Kidney epithelial cell (primary cell): ENCODE measurements at regions not wholly inside any gene's neighbourhood (a gene's known extent, or its start where the extent isn't known, plus 50 kb on each side); places are given as distances from the start of the nearest gene placed in this dataset.
"Not testable (repeated sequence)": the region's sequence is repeated elsewhere in the genome, so short reads cannot be mapped to it uniquely, and the experiment has no call there.

ENCODE experiments used
- DNase-seq: peaks from one replicate; pipeline ENCODE4 v3.0.0-alpha.2; 2010; ENCODE audit warnings: low read depth
- H3K27me3 ChIP-seq: 2 replicates; pipeline ENCODE4 v1.6.0; 2011; ENCODE audit warnings: low read length; ENCODE audit not compliant: control insufficient read depth, insufficient read depth
- H3K36me3 ChIP-seq: 2 replicates; pipeline ENCODE4 v1.5.1; 2011; ENCODE audit warnings: low read length; ENCODE audit not compliant: control insufficient read depth, insufficient read depth
- H3K4me3 ChIP-seq: 2 replicates; pipeline ENCODE4 v1.5.1; 2011; ENCODE audit warnings: low read depth, mild to moderate bottlenecking, control low read depth, low read length
- TF ChIP-seq, protein P1 (sequence below): IDR thresholded peaks from 2 replicates; pipeline ENCODE4 v1.5.1; 2011; ENCODE audit warnings: mild to moderate bottlenecking, moderate library complexity, low read length, control low read depth, inconsistent platforms; ENCODE audit not compliant: insufficient read depth, poor library complexity, severe bottlenecking

DNA sequence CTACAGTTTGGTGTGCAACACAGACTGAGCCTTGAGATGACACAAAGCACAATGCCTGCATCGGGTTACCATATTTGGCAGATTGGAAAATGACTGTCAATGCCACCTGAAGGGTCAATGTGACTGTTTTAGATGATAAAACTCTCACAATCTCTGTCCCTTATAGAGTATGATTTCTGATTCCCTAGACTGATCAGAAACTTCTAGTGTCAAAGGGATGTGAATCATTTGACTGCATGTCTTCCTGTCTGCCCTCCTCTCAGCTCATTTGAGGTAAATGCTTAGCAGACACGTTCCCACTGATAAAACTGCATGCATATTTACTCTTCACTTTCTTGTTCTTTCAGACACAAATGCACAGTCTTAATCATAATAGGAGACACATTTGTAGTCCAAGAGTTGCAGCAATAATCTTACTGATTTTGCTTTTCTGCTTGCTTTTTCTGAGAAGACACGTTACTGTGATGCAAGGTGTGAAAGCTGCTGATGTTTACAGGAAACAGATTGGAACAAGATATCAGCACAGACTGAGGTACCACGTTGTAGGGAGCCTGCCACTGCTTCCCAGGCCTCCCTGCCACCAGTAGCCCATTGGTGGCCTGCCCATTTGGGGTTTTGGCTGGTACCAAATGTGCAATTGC, 77.8 kb downstream of the GCNT4 start:
- Histone ChIP-seq H3K27me3 (no peaks in the 10 kb centered on the region), H3K36me3 (no peaks in the 10 kb centered on the region), H3K4me3 (no peak overlapping the region)
- no peak for DNase-seq
- TF ChIP-seq, protein P1, sequence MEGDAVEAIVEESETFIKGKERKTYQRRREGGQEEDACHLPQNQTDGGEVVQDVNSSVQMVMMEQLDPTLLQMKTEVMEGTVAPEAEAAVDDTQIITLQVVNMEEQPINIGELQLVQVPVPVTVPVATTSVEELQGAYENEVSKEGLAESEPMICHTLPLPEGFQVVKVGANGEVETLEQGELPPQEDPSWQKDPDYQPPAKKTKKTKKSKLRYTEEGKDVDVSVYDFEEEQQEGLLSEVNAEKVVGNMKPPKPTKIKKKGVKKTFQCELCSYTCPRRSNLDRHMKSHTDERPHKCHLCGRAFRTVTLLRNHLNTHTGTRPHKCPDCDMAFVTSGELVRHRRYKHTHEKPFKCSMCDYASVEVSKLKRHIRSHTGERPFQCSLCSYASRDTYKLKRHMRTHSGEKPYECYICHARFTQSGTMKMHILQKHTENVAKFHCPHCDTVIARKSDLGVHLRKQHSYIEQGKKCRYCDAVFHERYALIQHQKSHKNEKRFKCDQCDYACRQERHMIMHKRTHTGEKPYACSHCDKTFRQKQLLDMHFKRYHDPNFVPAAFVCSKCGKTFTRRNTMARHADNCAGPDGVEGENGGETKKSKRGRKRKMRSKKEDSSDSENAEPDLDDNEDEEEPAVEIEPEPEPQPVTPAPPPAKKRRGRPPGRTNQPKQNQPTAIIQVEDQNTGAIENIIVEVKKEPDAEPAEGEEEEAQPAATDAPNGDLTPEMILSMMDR: no peak

GRCh38 chr5:74973694-74974093, 78.7 kb downstream of the GCNT4 start:
- TF ChIP-seq, protein P1: no peak
- no peaks in the 10 kb centered on the region for H3K36me3 ChIP-seq
- no peak overlapping the region for H3K4me3 ChIP-seq
- DNase-seq: no peak
- no peaks in the 10 kb centered on the region for H3K27me3 ChIP-seq

- DNase-seq: no peak
Measured at GRCh38 chr5:74971947-74972460, 80.4 kb downstream of the GCNT4 start.

DNA sequence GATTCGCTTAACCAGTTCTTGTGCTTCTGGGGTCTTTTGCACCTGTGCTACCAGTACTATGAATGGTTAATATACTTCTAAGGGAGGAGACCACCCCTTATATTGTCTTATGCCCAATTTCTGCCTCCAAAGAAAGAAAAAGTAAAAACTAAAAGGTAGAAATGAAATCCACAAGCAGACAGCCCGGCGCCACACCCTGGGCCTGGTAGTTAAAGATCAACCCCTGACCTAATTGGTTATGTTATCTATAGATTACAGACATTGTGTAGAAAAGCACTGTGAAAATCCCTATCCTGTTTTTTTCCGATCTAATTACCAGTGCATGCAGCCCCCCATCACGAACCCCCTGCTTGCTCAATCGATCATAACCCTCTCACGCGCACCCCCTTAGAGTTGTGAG, 81.5 kb downstream of the GCNT4 start:
- H3K36me3 ChIP-seq, DNase-seq, H3K27me3 ChIP-seq, H3K4me3 ChIP-seq: not testable (repeated sequence)

More at GRCh38 chr5:74971947-74972460, 80.4 kb downstream of the GCNT4 start:
- Histone ChIP-seq H3K36me3 (no peaks in the 10 kb centered on the region), H3K4me3 (no peak overlapping the region), H3K27me3 (no peaks in the 10 kb centered on the region)
- TF ChIP-seq, protein P1: no peak

GRCh38 chr5:74969726-74970125, 82.6 kb downstream of the GCNT4 start:
- H3K36me3 ChIP-seq: no peaks in the 10 kb centered on the region
- H3K27me3 ChIP-seq: no peaks in the 10 kb centered on the region
- no peak overlapping the region for H3K4me3 ChIP-seq
- TF ChIP-seq, protein P1: no peak
- DNase-seq: no peak

- TF ChIP-seq, protein P1: no peak
- DNase-seq: no peak
- no peaks in the 10 kb centered on the region for H3K27me3 ChIP-seq
Measured at GRCh38 chr5:74966141-74967026, 86.0 kb downstream of the GCNT4 start.

More at GRCh38 chr5:74966141-74967026, 86.0 kb downstream of the GCNT4 start:
- H3K4me3 ChIP-seq: no peak overlapping the region
- no peaks in the 10 kb centered on the region for H3K36me3 ChIP-seq
